ENCODE measurements at regions not wholly inside any gene's neighbourhood (a gene's known extent, or its start where the extent isn't known, plus 50 kb on each side); places are given as distances from the start of the nearest gene placed in this dataset.
A peak's percentile ranks its signal among the peaks of the same experiment; 100 is the strongest.

- BruUV-seq (replicated peaks): no TSS peak
- Mint-ChIP-seq H3K4me1 (ENCODE audit: insufficient read depth, unreplicated experiment) (peaks cover 6% of the 10 kb centered on the region), H3K36me3 (ENCODE audit: insufficient read depth, unreplicated experiment) (no peaks in the 10 kb centered on the region), H3K27me3 (ENCODE audit: insufficient read depth, unreplicated experiment) (no peaks in the 10 kb centered on the region), H3K27ac (ENCODE audit: low read depth, unreplicated experiment) (no peak overlapping the region), H3K9me3 (ENCODE audit: unreplicated experiment) (no peaks in the 10 kb centered on the region), H3K4me3 (ENCODE audit: unreplicated experiment) (no peak overlapping the region)
- ChIA-PET CTCF (interaction anchor here (0.9 to 1.8 kb wide), 2 partner anchors 12 to 166 kb away, joined by 3 to 5 read pairs; no protein-coding TSS in a partner anchor), POLR2A (interaction anchor here (0.9 to 1.4 kb wide), 2 partner anchors 9 to 10 kb away, joined by 3 to 4 read pairs; no protein-coding TSS in a partner anchor)
- DNase-seq (ENCODE audit: unreplicated experiment): no peak
- intact Hi-C loops (cut with micrococcal nuclease): no loop called here
- no peak for TF ChIP-seq CTCF (IDR thresholded peaks at IDR 0.05; ENCODE audit: unreplicated experiment)
Observed at GRCh38 chr6:134474955-134475354, 157.0 kb upstream of the SGK1 start.

- TF ChIP-seq CTCF (IDR thresholded peaks at IDR 0.05; ENCODE audit: unreplicated experiment): no peak
- BruUV-seq (replicated peaks): no TSS peak
- ChIA-PET POLR2A (interaction anchor here (1.4 kb wide), 1 partner anchor 149 kb away, joined by 4 read pairs; no protein-coding TSS in a partner anchor), CTCF (interaction anchor here (0.6 kb wide), 1 partner anchor 125 kb away, joined by 4 read pairs; no protein-coding TSS in a partner anchor)
- intact Hi-C loops (cut with micrococcal nuclease): no loop called here
- peaks cover 14% of the 10 kb centered on the region for H3K4me1 Mint-ChIP-seq (ENCODE audit: insufficient read depth, unreplicated experiment)
- no peaks in the 10 kb centered on the region for H3K36me3 Mint-ChIP-seq (ENCODE audit: insufficient read depth, unreplicated experiment)
- H3K9me3 Mint-ChIP-seq (ENCODE audit: unreplicated experiment): no peaks in the 10 kb centered on the region
- H3K27ac Mint-ChIP-seq (ENCODE audit: low read depth, unreplicated experiment): peak overlapping the region; percentile 12
- H3K27me3 Mint-ChIP-seq (ENCODE audit: insufficient read depth, unreplicated experiment): no peaks in the 10 kb centered on the region
- H3K4me3 Mint-ChIP-seq (ENCODE audit: unreplicated experiment): no peak overlapping the region
- DNase-seq (ENCODE audit: unreplicated experiment): no peak
Observed at GRCh38 chr6:134472661-134473060, 154.7 kb upstream of the SGK1 start.

- BruUV-seq (replicated peaks): no TSS peak
- DNase-seq (ENCODE audit: unreplicated experiment): no peak
- Mint-ChIP-seq H3K4me3 (ENCODE audit: unreplicated experiment) (no peak overlapping the region), H3K27me3 (ENCODE audit: insufficient read depth, unreplicated experiment) (no peaks in the 10 kb centered on the region), H3K9me3 (ENCODE audit: unreplicated experiment) (no peaks in the 10 kb centered on the region), H3K4me1 (ENCODE audit: insufficient read depth, unreplicated experiment) (peaks cover 20% of the 10 kb centered on the region), H3K27ac (ENCODE audit: low read depth, unreplicated experiment) (no peak overlapping the region), H3K36me3 (ENCODE audit: insufficient read depth, unreplicated experiment) (no peaks in the 10 kb centered on the region)
- intact Hi-C loops (cut with micrococcal nuclease): no loop called here
- POLR2A ChIA-PET: interaction anchor here (0.6 to 1.4 kb wide), 4 partner anchors 50 to 295 kb away, joined by 3 to 4 read pairs (median 3); no protein-coding TSS in a partner anchor
- CTCF ChIA-PET: interaction anchor here (0.6 kb wide), 1 partner anchor 124 kb away, joined by 4 read pairs; no protein-coding TSS in a partner anchor
- TF ChIP-seq CTCF (IDR thresholded peaks at IDR 0.05; ENCODE audit: unreplicated experiment): no peak
Observed at GRCh38 chr6:134472046-134472445, 154.1 kb upstream of the SGK1 start.

- ChIA-PET CTCF (interaction anchor here (0.6 kb wide), 1 partner anchor 24 kb away, joined by 3 read pairs; no protein-coding TSS in a partner anchor), POLR2A (no interaction called here)
- no peak for TF ChIP-seq CTCF (IDR thresholded peaks at IDR 0.05; ENCODE audit: unreplicated experiment)
- H3K4me1 Mint-ChIP-seq (ENCODE audit: insufficient read depth, unreplicated experiment): peaks cover 34% of the 10 kb centered on the region
- H3K36me3 Mint-ChIP-seq (ENCODE audit: insufficient read depth, unreplicated experiment): no peaks in the 10 kb centered on the region
- no peak for DNase-seq (ENCODE audit: unreplicated experiment)
- no TSS peak for BruUV-seq (replicated peaks)
- intact Hi-C loops (cut with micrococcal nuclease): no loop called here
- no peaks in the 10 kb centered on the region for H3K9me3 Mint-ChIP-seq (ENCODE audit: unreplicated experiment)
- no peak overlapping the region for H3K27ac Mint-ChIP-seq (ENCODE audit: low read depth, unreplicated experiment)
- no peak overlapping the region for H3K4me3 Mint-ChIP-seq (ENCODE audit: unreplicated experiment)
- no peaks in the 10 kb centered on the region for H3K27me3 Mint-ChIP-seq (ENCODE audit: insufficient read depth, unreplicated experiment)
Observed at GRCh38 chr6:134470457-134470975, 152.6 kb upstream of the SGK1 start.

Measured in MCF 10A (cell line).